ENCODE measurements at regions not wholly inside any gene's neighbourhood (a gene's known extent, or its start where the extent isn't known, plus 50 kb on each side); places are given as distances from the start of the nearest gene placed in this dataset.

GRCh38 chr5:56346044-56346710 is 113.0 kb upstream of the ANKRD55 start:
- no peak for TF ChIP-seq POLR2A (IDR thresholded peaks at IDR 0.05; ENCODE audit: insufficient read depth in 1 of 2, low read depth in 2 of 2, low read length in 2 of 2)
- TF ChIP-seq HOXA3 (CRISPR knock-in tag; IDR thresholded peaks at IDR 0.05): no peak
- no peak for TF ChIP-seq ZNF318 (CRISPR knock-in tag; IDR thresholded peaks at IDR 0.05)
- TF ChIP-seq, protein P1, sequence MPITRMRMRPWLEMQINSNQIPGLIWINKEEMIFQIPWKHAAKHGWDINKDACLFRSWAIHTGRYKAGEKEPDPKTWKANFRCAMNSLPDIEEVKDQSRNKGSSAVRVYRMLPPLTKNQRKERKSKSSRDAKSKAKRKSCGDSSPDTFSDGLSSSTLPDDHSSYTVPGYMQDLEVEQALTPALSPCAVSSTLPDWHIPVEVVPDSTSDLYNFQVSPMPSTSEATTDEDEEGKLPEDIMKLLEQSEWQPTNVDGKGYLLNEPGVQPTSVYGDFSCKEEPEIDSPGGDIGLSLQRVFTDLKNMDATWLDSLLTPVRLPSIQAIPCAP (CRISPR knock-in tag; IDR thresholded peaks at IDR 0.05; ENCODE audit: low read depth): no peak
- no peak for TF ChIP-seq TARDBP (CRISPR knock-in tag; IDR thresholded peaks at IDR 0.05)

Measured in HepG2 (cell line).